ENCODE measurements at regions not wholly inside any gene's neighbourhood (a gene's known extent, or its start where the extent isn't known, plus 50 kb on each side); places are given as distances from the start of the nearest gene placed in this dataset.

- no peak for TF ChIP-seq CTCF (IDR thresholded peaks at IDR 0.05)
- no peak for TF ChIP-seq EP300 (IDR thresholded peaks at IDR 0.05; ENCODE audit: low read depth)
- no peak for TF ChIP-seq POLR2A (IDR thresholded peaks at IDR 0.05)
- no peak for TF ChIP-seq POLR2AphosphoS5 (IDR thresholded peaks at IDR 0.05)
These were observed 194.6 kb upstream of the SAMSN1 start for GRCh38 chr21:14740692-14741091.
